AG04450 (cell line): ENCODE measurements at regions not wholly inside any gene's neighbourhood (a gene's known extent, or its start where the extent isn't known, plus 50 kb on each side); places are given as distances from the start of the nearest gene placed in this dataset.

Source experiments
- CTCF ChIA-PET: fragments of 300-600, 350-600 bp; formaldehyde crosslinking; extraction: SDS; loops from one replicate; lab custom pipeline; 2022; ENCODE audit warnings: antibody characterized with exemption, inconsistent platforms; lab: Charles Lee
- POLR2A ChIA-PET: fragments of 350-600 bp; formaldehyde crosslinking; extraction: SDS; loops from one replicate; lab custom pipeline; 2021; ENCODE audit warnings: antibody characterized with exemption, inconsistent platforms; lab: Yijun Ruan, JAX
- DNase-seq: peaks from one replicate; pipeline ENCODE4 v3.0.0-alpha.2; 2011; ENCODE audit warnings: low read depth, low spot score
- H3K27ac ChIP-seq: one replicate; pipeline ENCODE4 v1.5.1; 2012; ENCODE audit warnings: low read depth, low read length, control low read depth
- H3K27me3 ChIP-seq: one replicate; pipeline ENCODE4 v1.6.0; 2012; ENCODE audit warnings: low read length; ENCODE audit not compliant: control insufficient read depth, insufficient read depth
- H3K4me3 ChIP-seq: 2 replicates; pipeline ENCODE4 v1.5.1; 2011; ENCODE audit warnings: mild to moderate bottlenecking, low read depth, low read length, control low read depth
- H3K9me3 ChIP-seq: 2 replicates; pipeline ENCODE4 v1.5.1; 2012; ENCODE audit warnings: low read length; ENCODE audit not compliant: control insufficient read depth, insufficient read depth
- CTCF ChIP-seq: IDR thresholded peaks from 2 replicates; pipeline ENCODE4 v1.5.1; 2011; ENCODE audit warnings: low read depth, low read length, control low read depth, inconsistent platforms

GRCh38 chr18:67232991-67233390 lies 283.5 kb downstream of the DSEL start:
- TF ChIP-seq CTCF: no peak
- DNase-seq: no peak
- Histone ChIP-seq H3K4me3 (no peak overlapping the region), H3K27ac (no peak overlapping the region), H3K27me3 (no peaks in the 10 kb centered on the region), H3K9me3 (no peaks in the 10 kb centered on the region)
- ChIA-PET CTCF (interaction anchor here (0.6 to 1.0 kb wide), 2 partner anchors 436 to 1391 kb away, joined by 3 to 4 read pairs; no protein-coding TSS in a partner anchor), POLR2A (no interaction called here)

- TF ChIP-seq CTCF: no peak
- POLR2A ChIA-PET: no interaction called here
- Histone ChIP-seq H3K9me3 (no peaks in the 10 kb centered on the region), H3K27ac (no peak overlapping the region), H3K27me3 (no peaks in the 10 kb centered on the region), H3K4me3 (no peak overlapping the region)
- CTCF ChIA-PET: no interaction called here
- no peak for DNase-seq
Observed at GRCh38 chr18:67232406-67232805, 284.1 kb downstream of the DSEL start.

- Histone ChIP-seq H3K9me3 (no peaks in the 10 kb centered on the region), H3K27ac (no peak overlapping the region), H3K27me3 (no peaks in the 10 kb centered on the region), H3K4me3 (no peak overlapping the region)
- CTCF ChIA-PET: interaction anchor here (1.3 kb wide), 1 partner anchor 293 kb away, joined by 5 read pairs; no protein-coding TSS in a partner anchor
- POLR2A ChIA-PET: no interaction called here
- DNase-seq: no peak
- TF ChIP-seq CTCF: no peak
Observed at GRCh38 chr18:67222887-67223286, 293.6 kb downstream of the DSEL start.

GRCh38 chr18:67219821-67220220 lies 296.7 kb downstream of the DSEL start:
- Histone ChIP-seq H3K9me3 (peaks cover 4% of the 10 kb centered on the region; the same call in 1 of the 2 replicates), H3K27me3 (no peaks in the 10 kb centered on the region), H3K4me3 (no peak overlapping the region), H3K27ac (no peak overlapping the region)
- no peak for TF ChIP-seq CTCF
- DNase-seq: no peak
- ChIA-PET CTCF (interaction anchor here (1.6 kb wide), 1 partner anchor 1441 kb away, joined by 4 read pairs; no protein-coding TSS in a partner anchor), POLR2A (no interaction called here)

- DNase-seq: no peak
Observed at GRCh38 chr18:67218556-67218955, 298.0 kb downstream of the DSEL start.

More at GRCh38 chr18:67218556-67218955, 298.0 kb downstream of the DSEL start:
- no peak for TF ChIP-seq CTCF
- H3K27ac ChIP-seq: no peak overlapping the region
- H3K27me3 ChIP-seq: no peaks in the 10 kb centered on the region
- CTCF ChIA-PET: interaction anchor here (0.6 to 0.7 kb wide), 7 partner anchors 41 to 1460 kb away, joined by 3 to 7 read pairs (median 3); no protein-coding TSS in a partner anchor
- peaks cover 4% of the 10 kb centered on the region; the same call in 1 of the 2 replicates for H3K9me3 ChIP-seq
- no peak overlapping the region for H3K4me3 ChIP-seq
- POLR2A ChIA-PET: interaction anchor here (0.7 kb wide), 2 partner anchors 295 to 1271 kb away, joined by 5 to 11 read pairs; no protein-coding TSS in a partner anchor
